B cell (primary cell): ENCODE measurements at regions not wholly inside any gene's neighbourhood (a gene's known extent, or its start where the extent isn't known, plus 50 kb on each side); places are given as distances from the start of the nearest gene placed in this dataset.

ENCODE experiments used
- ATAC-seq: fragments of 200-7000 bp; cut with Tn5 transposase; one replicate; pipeline ENCODE4 v1.10.0; 2021; ENCODE audit warnings: low read depth, mild to moderate bottlenecking, moderate number of reproducible peaks, moderate library complexity
- CTCF ChIA-PET: fragments of 350-600 bp; sonication (Branson Sonifier 250); formaldehyde crosslinking; loops from one replicate; lab custom pipeline; 2021; ENCODE audit warnings: antibody characterized with exemption, inconsistent platforms; lab: Charles Lee
- POLR2A ChIA-PET: fragments of 350-600 bp; sonication (Branson Sonifier 250); formaldehyde crosslinking; loops from one replicate; lab custom pipeline; 2021; ENCODE audit warnings: antibody characterized with exemption; lab: Charles Lee
- DNase-seq: peaks from one replicate; pipeline ENCODE4 v3.0.0; 2013
- H2AFZ ChIP-seq: 2 replicates; pipeline ENCODE4 v1.6.1; 2012; ENCODE audit warnings: mild to moderate bottlenecking, low read depth, low read length; ENCODE audit not compliant: insufficient read depth, poor library complexity, severe bottlenecking
- H3K27ac ChIP-seq, 2 donors: 1 replicate in 1 of 2; 2 replicates in 1 of 2; pipeline ENCODE4 v1.5.1; 2012 to 2013; ENCODE audit warnings: low read length in 2 of 2, mild to moderate bottlenecking in 2 of 2, moderate library complexity in 1 of 2
- H3K27me3 ChIP-seq, 4 experiments: fragments of 200-600 bp in 1 of 4; sonication (generic) in 1 of 4; replicated peaks in 1 of 4; 1 replicate in 2 of 4; 2 replicates in 2 of 4; pipeline versions ENCODE4 v1.6.1 to v1.7.0; 2013 to 2016; ENCODE audit warnings: low read length in 3 of 4, mild to moderate bottlenecking in 2 of 4, mixed read lengths in 1 of 4, moderate library complexity in 1 of 4; ENCODE audit not compliant: insufficient read depth in 4 of 4, control insufficient read depth in 3 of 4; ENCODE audit errors: control extremely low read depth in 1 of 4
- H3K36me3 ChIP-seq, 2 experiments: replicated peaks in 1 of 2; 1 replicate in 1 of 2; 2 replicates in 1 of 2; pipeline versions ENCODE4 v1.6.1 to v1.7.1; 2013; ENCODE audit warnings: low read length in 1 of 2; ENCODE audit not compliant: insufficient read depth in 2 of 2, control insufficient read depth in 1 of 2; ENCODE audit errors: control extremely low read depth in 1 of 2, extremely low read depth in 1 of 2
- H3K4me1 ChIP-seq, 2 donors: fragments of 200-600 bp in 1 of 2; sonication (generic) in 1 of 2; 1 replicate in 1 of 2; 2 replicates in 1 of 2; pipeline versions ENCODE4 v1.5.1 to v1.6.1; 2013 to 2017; ENCODE audit warnings: low read length in 2 of 2; ENCODE audit not compliant: control insufficient read depth in 2 of 2, insufficient read depth in 2 of 2
- H3K4me2 ChIP-seq: replicated peaks from 2 replicates; pipeline ENCODE3; 2012; ENCODE audit warnings: mild to moderate bottlenecking, low read depth, low read length; ENCODE audit not compliant: poor library complexity, severe bottlenecking
- H3K4me3 ChIP-seq, 5 experiments: fragments of 200-600 bp in 1 of 5; sonication (generic) in 1 of 5; 1 replicate in 3 of 5; 2 replicates in 2 of 5; pipeline versions ENCODE4 v1.5.1 to v1.7.0; 2011 to 2016; ENCODE audit warnings: low read length in 4 of 5, mild to moderate bottlenecking in 4 of 5, low read depth in 2 of 5, control low read depth in 1 of 5, moderate library complexity in 1 of 5; ENCODE audit not compliant: insufficient read depth in 1 of 5; ENCODE audit errors: control extremely low read depth in 1 of 5, extremely low read depth in 1 of 5
- H3K79me2 ChIP-seq: fragments of 200-600 bp; sonication (generic); one replicate; pipeline ENCODE4 v1.6.0; 2016; ENCODE audit warnings: low read length; ENCODE audit not compliant: control insufficient read depth, insufficient read depth
- H3K9ac ChIP-seq: fragments of 200-600 bp; sonication (generic); 2 replicates; pipeline ENCODE4 v1.6.1; 2017; ENCODE audit warnings: mild to moderate bottlenecking, low read length, moderate library complexity
- H3K9me3 ChIP-seq, 3 donors: one replicate each; pipeline versions ENCODE4 v1.6.1 to v1.7.1; 2013; ENCODE audit warnings: low read length in 2 of 3; ENCODE audit not compliant: control insufficient read depth in 2 of 3, insufficient read depth in 1 of 3; ENCODE audit errors: control extremely low read depth in 1 of 3
- H4K20me1 ChIP-seq: 2 replicates; pipeline ENCODE4 v1.6.0; 2012; ENCODE audit warnings: mild to moderate bottlenecking, low read length; ENCODE audit not compliant: insufficient read depth, control insufficient read depth, poor library complexity, severe bottlenecking
- H3K27ac Mint-ChIP-seq: one replicate; pipeline ENCODE4 v1.8.0; 2021; ENCODE audit warnings: mixed read lengths
- H3K27me3 Mint-ChIP-seq: one replicate; pipeline ENCODE4 v1.8.0; 2021; ENCODE audit warnings: mixed read lengths
- H3K4me1 Mint-ChIP-seq: one replicate; pipeline ENCODE4 v1.8.0; 2021; ENCODE audit warnings: mixed read lengths
- H3K4me3 Mint-ChIP-seq: one replicate; pipeline ENCODE4 v1.8.0; 2021; ENCODE audit warnings: mixed read lengths
- H3K9me3 Mint-ChIP-seq: one replicate; pipeline ENCODE4 v1.8.0; 2022; ENCODE audit warnings: mixed read lengths; ENCODE audit not compliant: insufficient read depth
- CTCF ChIP-seq: fragments of 200-600 bp; IDR thresholded peaks from one replicate; pipeline ENCODE4 v1.8.0; 2022; ENCODE audit warnings: antibody characterized with exemption, mild to moderate bottlenecking
- EZH2 ChIP-seq: IDR thresholded peaks from 2 replicates; pipeline ENCODE4 v1.6.1; 2012; ENCODE audit warnings: borderline replicate concordance, low read depth, mild to moderate bottlenecking, moderate library complexity, low read length; ENCODE audit not compliant: insufficient read depth, poor library complexity, severe bottlenecking
- whole genome bisulfite sequencing: methylation state at CpG from one replicate; pipeline ENCODE4 v1.1.5; 2013; ENCODE audit warnings: missing lambda C conversion rate; ENCODE audit not compliant: insufficient coverage; 5-methylcytosine and 5-hydroxymethylcytosine counted together
- intact Hi-C: fragments of 100-400 bp; cut with micrococcal nuclease; formaldehyde crosslinking; loops from one replicate; pipeline ENCODE4 v1.10.0; 2022

DNA sequence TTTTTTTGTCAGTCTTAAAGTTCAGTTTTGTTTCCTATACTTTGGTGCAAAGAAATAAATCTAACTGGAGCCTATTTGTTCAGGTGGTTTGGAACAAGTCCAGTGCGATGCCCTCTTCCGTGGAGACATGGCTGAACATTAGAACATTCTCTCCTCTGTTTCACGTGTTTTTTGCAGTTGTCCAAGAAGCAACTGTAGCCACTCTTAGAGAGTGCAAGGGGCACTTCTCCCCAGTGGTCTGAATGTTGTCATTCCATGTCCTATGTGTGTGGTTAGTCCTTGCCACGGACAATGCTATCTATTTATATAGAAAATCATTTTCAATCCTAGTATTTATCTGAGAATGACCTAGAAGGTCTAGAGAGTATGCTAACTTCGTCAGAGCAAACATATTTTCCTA, 1232.5 kb upstream of the SEL1L start:
- Mint-ChIP-seq H3K27me3 (no peaks in the 10 kb centered on the region), H3K9me3 (peaks cover 3% of the 10 kb centered on the region), H3K27ac (no peak overlapping the region), H3K4me3 (no peak overlapping the region), H3K4me1 (no peaks in the 10 kb centered on the region)
- WGBS = 93% methylated on average over 3 of the region's 5 CpGs
- no peak overlapping the region for H3K4me3 ChIP-seq
- H3K79me2 ChIP-seq = no peaks in the 10 kb centered on the region
- H3K36me3 ChIP-seq = no peaks in the 10 kb centered on the region
- H4K20me1 ChIP-seq = no peaks in the 10 kb centered on the region
- CTCF ChIA-PET = no interaction called here
- no peak for ATAC-seq
- no peak overlapping the region for H3K9ac ChIP-seq
- TF ChIP-seq CTCF (no peak), EZH2 (no peak)
- H3K9me3 ChIP-seq = no peaks in the 10 kb centered on the region
- intact Hi-C loops = no loop called here
- no peak overlapping the region for H3K27ac ChIP-seq
- no peaks in the 10 kb centered on the region for H3K4me1 ChIP-seq
- H3K27me3 ChIP-seq = no peaks in the 10 kb centered on the region
- DNase-seq = no peak
- H2AFZ ChIP-seq = no peak overlapping the region
- no peak overlapping the region for H3K4me2 ChIP-seq
- POLR2A ChIA-PET = no interaction called here

GRCh38 chr14:82766996-82767395, 1233.3 kb upstream of the SEL1L start:
- H3K4me3 Mint-ChIP-seq = no peak overlapping the region
- no peaks in the 10 kb centered on the region for H4K20me1 ChIP-seq
- ATAC-seq (no peak), DNase-seq (no peak)
- H3K36me3 ChIP-seq = no peaks in the 10 kb centered on the region
- no peak overlapping the region for H3K4me2 ChIP-seq
- H2AFZ ChIP-seq = no peak overlapping the region
- ChIA-PET POLR2A (no interaction called here), CTCF (no interaction called here)
- H3K27ac Mint-ChIP-seq = no peak overlapping the region
- no peaks in the 10 kb centered on the region for H3K4me1 ChIP-seq
- no peaks in the 10 kb centered on the region for H3K9me3 ChIP-seq
- no peaks in the 10 kb centered on the region for H3K27me3 Mint-ChIP-seq
- H3K9ac ChIP-seq = no peak overlapping the region
- H3K4me1 Mint-ChIP-seq = no peaks in the 10 kb centered on the region
- H3K4me3 ChIP-seq = no peak overlapping the region
- H3K27ac ChIP-seq = no peak overlapping the region
- TF ChIP-seq EZH2 = no peak
- no peaks in the 10 kb centered on the region for H3K79me2 ChIP-seq
- intact Hi-C loops = no loop called here
- no peaks in the 10 kb centered on the region for H3K27me3 ChIP-seq
- peaks cover 3% of the 10 kb centered on the region for H3K9me3 Mint-ChIP-seq
- WGBS = no CpG with 5 or more reads among the region's 3 CpGs
